NCI-H146 treated with DMSO at 0.1 percent for 48 hours (cell line): ENCODE measurements at regions not wholly inside any gene's neighbourhood (a gene's known extent, or its start where the extent isn't known, plus 50 kb on each side); places are given as distances from the start of the nearest gene placed in this dataset.

Experiments used
- DNase-seq: peaks from one replicate; lab custom pipeline; 2025; ENCODE audit not compliant: unreplicated experiment; lab: John Stamatoyannopoulos, UW

GRCh38 chr4:124483048-124483906, 229.3 kb downstream of the ANKRD50 start:
- DNase-seq, result peak; percentile 0

DNA sequence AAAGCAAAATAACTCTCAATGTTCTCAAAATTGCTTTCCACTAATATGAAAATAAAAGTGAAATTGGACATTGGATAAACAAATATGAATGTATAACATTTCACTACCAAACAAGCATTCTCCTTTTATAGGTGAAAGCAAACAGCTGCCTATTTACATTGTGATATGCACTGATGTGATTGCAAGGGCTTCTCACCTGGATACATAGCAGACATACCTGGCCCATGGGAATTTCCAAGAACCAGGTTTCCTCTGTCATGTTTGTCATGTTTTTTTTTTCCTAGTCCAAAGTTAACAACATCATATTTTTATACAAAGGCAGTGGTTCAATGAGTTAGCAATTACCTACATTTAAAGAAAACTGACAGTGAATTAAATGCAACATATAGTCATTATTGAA, 228.5 kb downstream of the ANKRD50 start:
- DNase-seq, result no peak

GRCh38 chr4:124484940-124485339, 227.6 kb downstream of the ANKRD50 start:
- no peak for DNase-seq

GRCh38 chr4:124486423-124486822, 226.1 kb downstream of the ANKRD50 start:
- no peak for DNase-seq

- no peak for DNase-seq
Observed at GRCh38 chr4:124487651-124488050, 224.9 kb downstream of the ANKRD50 start.

GRCh38 chr4:124491361-124492145, 221.0 kb downstream of the ANKRD50 start:
- no peak for DNase-seq

DNA sequence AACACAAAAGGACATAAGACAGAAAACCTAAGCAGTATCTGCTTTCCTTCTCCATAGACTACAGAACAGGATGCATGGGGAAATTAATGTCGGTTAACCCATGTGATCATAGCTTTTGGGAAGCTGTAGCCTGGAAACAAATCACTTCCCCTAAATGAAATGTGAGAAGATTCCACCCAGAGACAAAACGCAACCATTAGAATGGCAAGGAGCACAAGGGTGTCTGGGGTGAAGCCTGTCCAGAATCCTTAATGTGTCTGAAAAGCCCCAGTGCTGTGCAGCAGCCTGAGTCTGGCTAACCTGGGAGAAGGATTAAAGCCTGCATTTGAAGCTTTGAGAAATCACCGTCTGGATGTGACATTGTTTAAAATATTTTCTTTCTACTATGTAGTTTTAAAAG, 213.3 kb downstream of the ANKRD50 start:
- no peak for DNase-seq

- no peak for DNase-seq
Observed at GRCh38 chr4:124501576-124501975, 211.0 kb downstream of the ANKRD50 start.

DNA sequence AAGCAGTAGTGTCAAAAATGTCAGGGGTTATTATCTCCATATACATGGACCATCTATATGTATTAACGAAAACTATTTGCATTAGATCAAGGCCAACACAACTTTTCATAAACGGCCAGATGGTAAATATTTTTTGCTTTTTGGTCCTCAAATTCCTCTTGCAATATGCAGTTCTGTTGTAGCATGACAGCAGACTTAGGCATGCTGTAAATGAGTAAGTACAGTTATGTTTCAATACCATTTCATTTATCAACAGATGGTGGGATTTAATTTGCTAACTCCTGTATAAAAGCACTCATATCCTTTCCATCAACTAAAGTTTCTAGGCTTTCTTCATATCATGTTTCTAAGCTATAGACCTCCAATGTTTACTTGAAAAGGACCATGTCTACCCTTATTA, 208.1 kb downstream of the ANKRD50 start:
- no peak for DNase-seq

DNA sequence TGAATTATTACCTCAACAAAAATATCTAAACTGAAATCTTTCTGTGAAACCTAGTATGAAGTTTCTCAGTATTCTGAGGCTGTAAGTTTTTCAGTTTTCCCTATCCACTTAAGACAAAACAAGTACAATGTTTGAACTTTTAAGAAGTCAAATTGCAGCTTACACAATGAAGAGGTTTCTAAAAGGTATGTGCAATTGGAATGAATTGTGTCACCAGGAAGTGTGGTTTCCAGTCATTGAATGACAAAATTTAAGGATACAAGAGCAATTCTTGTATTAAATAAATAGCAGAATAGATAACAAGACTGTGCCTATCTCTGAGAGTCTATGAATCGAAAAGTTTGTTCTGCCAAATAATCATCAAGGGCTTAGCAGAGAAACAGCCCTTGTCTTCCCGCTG, 207.3 kb downstream of the ANKRD50 start:
- no peak for DNase-seq

DNA sequence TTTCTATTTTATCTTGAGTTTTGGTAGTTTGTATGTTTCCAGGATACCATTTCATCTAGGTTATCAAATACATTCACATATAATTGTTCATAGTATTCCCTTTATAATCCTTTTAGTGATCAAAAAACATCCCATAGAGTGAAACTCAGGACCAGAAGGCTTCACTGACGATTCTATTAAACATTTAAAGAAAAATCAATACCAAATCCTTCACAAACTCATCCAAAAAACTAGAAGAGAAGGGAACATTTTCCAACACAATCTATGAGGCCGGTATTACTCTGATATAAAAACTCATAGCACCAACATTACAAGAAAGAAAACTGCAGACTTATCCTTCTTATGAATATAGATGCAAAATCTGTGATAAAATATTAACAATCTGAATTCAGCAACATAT, 203.4 kb downstream of the ANKRD50 start:
- no peak for DNase-seq

DNA sequence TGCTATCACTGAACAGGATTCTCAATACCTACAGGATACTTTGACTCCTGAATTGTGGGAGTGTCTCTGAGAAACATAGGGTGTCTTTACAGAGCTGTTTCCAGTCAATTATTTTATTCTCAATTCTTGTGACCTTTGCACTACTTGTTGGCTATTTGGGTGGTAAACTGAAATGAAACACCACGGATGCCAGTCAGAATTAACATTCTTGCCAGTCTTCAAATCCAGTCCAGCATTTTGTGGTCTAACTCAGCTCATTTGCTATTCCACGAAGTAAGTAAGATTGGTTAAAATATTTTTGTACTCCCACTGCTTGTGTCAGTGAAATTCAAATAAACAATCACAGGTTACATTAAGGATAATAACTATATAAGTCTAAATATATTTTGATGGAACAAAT, 197.9 kb downstream of the ANKRD50 start:
- no peak for DNase-seq

DNA sequence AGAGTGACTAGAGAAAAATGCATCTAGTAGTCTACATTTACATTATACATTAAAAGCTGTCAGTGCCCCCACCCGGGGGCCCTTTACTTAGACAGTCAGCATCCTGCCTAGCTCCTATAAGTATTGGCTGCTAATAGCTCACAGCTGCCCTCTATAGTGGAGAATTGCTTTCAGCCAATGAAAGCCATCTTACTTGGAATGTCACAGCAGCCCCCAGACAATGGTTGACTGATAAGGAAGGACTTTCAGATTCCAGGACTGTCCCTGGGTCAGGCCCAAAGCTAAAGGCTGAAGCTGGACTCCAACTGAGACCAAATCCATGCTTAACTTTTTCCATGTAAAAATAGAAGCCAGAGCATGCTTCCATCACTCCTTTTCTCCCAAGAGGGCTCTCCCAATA, 196.9 kb downstream of the ANKRD50 start:
- DNase-seq, result no peak

GRCh38 chr4:124519196-124519595, 193.3 kb downstream of the ANKRD50 start:
- no peak for DNase-seq

DNA sequence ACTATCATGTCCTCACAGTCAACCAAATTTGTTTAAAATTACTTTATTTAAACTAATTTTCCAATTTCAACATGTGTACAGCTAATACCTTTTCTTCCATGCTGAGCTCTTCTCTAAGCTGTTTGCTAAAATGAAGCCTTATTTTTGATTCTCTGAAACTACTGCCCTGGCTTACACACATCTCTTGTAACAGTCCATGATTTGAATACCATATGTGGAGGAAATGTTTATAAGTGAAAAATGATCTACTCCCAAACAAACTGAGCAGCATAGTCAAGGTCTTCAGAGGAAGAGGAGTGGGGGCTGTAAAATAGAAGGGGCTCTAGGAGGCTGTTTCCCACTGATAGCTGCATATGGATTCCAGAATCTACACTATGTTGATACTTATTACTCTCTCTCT, 188.7 kb downstream of the ANKRD50 start:
- DNase-seq, result no peak

GRCh38 chr4:124525524-124525923, 187.0 kb downstream of the ANKRD50 start:
- no peak for DNase-seq

GRCh38 chr4:124526331-124526730, 186.2 kb downstream of the ANKRD50 start:
- no peak for DNase-seq

- peak; percentile 6 for DNase-seq
Observed at GRCh38 chr4:124526769-124527168, 185.8 kb downstream of the ANKRD50 start.

DNA sequence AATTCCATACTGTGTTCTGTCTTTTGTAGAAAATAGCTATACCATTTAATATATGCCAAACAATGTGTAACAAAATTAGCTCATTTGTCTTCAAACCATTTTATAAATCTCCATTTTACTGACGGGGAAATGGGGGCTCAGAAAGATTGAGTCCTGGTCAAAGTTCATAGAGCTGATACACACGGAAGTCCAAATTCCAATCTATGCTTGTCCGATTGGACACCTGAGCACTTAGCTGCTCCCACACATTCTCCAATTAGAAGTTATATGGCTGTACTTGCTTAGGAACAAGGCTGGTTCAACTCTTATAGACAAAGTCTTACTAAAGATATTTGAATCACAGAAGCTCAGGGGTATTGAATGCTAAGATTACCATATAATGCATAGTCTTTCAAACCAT, 185.2 kb downstream of the ANKRD50 start:
- DNase-seq, result no peak

GRCh38 chr4:124529131-124529530, 183.4 kb downstream of the ANKRD50 start:
- DNase-seq, result no peak

GRCh38 chr4:124530464-124531077, 182.0 kb downstream of the ANKRD50 start:
- DNase-seq, result no peak

- no peak for DNase-seq
Observed at GRCh38 chr4:124534131-124534530, 178.4 kb downstream of the ANKRD50 start.
